HG03135 (cell line): ENCODE measurements at regions not wholly inside any gene's neighbourhood (a gene's known extent, or its start where the extent isn't known, plus 50 kb on each side); places are given as distances from the start of the nearest gene placed in this dataset.
"Not testable (repeated sequence)": the region's sequence is repeated elsewhere in the genome, so short reads cannot be mapped to it uniquely, and the experiment has no call there.

Source experiments
- ATAC-seq: cut with Tn5 transposase; IDR thresholded peaks from one replicate; pipeline ENCODE4 v1.9.1; 2021; ENCODE audit warnings: mild to moderate bottlenecking, moderate library complexity; ENCODE audit not compliant: unreplicated experiment

GRCh38 chr11:45000918-45001317 lies 50.2 kb upstream of the TP53I11 start:
- ATAC-seq, result no peak

DNA sequence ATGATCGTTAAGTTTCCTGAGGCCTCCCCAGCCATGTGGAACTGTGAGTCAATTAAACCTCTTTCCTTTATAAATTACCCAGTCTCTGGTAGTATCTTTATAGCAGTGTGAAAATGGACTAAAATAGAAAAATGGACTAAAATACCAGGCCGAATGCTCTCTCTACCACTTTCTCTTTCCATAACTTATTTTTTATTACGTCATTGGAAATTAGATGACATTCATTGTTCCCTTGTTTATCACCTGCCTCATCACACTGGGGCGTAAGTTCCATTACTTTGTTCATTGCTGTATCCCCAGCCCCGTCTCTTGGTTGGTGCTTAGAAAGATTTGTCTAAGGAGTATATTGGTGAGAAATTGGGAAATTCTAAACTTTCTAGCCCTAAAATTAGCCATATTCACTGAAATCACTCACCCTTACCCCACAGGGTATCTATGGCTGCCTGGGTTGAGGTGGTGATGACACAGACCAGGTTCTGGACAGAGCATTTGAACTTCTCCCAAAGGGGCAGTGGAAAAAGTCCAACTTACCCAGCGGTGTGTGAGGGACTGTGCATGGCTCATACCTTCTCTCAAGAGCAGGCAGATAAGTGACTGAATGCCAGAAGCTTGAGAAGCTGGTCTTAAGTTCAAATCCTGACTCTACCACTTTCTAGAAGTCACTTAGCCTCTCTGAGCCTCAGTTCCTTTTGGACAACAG lies 50.9 kb upstream of the TP53I11 start:
- ATAC-seq, result no peak

- no peak for ATAC-seq
Observed at GRCh38 chr11:45005106-45005505, 54.4 kb upstream of the TP53I11 start.

DNA sequence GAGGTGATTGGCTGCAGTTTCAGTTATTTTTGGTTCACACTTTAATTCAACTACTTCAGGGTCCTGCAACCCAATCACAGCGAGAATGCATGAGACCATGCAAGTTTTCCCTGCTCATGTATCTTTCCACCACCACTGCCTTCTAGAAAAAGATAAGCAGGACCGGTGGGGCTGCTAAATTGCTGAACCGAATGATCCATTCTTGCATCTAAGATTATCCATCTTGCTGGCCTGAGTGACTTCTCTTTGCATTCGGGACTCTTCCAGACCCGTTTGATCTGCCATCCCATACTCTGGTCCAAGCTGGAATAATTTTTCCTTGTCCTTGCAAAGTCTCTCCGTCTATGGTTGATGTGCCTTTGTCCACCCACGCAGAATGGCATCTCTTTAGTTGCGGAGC lies 56.3 kb upstream of the TP53I11 start:
- no peak for ATAC-seq

DNA sequence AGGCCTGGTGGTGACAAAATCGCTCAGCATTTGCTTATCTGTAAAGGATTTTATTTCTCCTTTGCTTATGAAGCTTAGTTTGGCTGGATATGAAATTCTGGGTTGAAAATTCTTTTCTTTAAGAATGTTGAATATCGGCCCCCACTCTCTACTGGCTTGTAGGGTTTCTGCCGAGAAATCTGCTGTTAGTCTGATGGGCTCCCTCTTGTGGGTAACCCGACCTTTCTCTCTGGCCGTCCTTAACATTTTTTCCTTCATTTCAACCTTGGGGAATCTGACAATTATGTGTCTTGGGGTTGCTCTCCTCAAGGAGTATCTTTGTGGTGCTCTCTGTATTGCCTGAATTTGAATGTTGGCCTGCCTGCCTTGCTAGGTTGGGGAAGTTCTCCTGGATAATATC lies 65.3 kb upstream of the TP53I11 start:
- not testable (repeated sequence) for ATAC-seq

GRCh38 chr11:45016446-45016845 lies 65.8 kb upstream of the TP53I11 start:
- ATAC-seq, result not testable (repeated sequence)

DNA sequence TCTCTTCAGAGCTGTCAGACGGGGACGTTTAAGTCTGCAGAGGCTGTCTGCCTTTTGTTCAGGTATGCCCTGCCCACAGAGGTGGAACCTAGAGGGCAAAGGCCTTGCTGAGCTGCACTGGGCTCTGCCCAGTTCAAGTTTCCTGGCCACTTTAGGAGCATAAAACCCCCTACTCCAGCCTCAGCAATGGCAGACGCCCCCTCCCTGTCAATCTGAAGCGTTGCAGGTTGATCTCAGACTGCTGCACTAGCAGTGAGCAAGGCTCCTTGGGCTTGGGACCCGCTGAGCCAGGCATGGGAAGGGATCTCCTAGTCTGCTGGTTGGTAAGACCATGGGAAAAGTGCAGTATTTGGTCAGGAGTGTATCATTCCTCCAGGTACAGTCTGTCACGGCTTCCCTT lies 66.6 kb upstream of the TP53I11 start:
- ATAC-seq, result no peak

- ATAC-seq, result no peak
Observed at GRCh38 chr11:45021001-45021400, 70.3 kb upstream of the TP53I11 start.

DNA sequence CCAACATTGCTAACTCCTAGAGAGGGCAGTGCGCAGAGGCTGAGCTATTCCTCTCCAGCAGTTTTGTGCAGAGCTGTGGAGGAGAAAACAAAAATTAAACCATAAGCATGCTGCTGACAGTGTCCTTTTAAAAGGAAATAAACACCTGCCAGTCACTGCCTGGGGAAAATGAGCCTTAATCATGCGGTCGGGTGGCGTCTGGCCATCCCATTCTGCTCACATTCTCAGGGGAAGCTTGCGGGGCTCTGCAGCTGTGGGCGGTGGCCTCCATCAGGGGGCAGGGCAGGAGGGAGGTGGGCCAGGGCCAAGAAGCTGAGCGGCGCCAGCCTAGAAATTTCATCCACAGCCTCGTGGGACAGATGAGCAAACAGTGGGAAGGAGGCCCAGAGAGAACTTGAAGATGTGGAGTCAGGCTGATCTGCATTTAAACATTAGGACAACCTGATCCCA lies 71.0 kb upstream of the TP53I11 start:
- no peak for ATAC-seq

DNA sequence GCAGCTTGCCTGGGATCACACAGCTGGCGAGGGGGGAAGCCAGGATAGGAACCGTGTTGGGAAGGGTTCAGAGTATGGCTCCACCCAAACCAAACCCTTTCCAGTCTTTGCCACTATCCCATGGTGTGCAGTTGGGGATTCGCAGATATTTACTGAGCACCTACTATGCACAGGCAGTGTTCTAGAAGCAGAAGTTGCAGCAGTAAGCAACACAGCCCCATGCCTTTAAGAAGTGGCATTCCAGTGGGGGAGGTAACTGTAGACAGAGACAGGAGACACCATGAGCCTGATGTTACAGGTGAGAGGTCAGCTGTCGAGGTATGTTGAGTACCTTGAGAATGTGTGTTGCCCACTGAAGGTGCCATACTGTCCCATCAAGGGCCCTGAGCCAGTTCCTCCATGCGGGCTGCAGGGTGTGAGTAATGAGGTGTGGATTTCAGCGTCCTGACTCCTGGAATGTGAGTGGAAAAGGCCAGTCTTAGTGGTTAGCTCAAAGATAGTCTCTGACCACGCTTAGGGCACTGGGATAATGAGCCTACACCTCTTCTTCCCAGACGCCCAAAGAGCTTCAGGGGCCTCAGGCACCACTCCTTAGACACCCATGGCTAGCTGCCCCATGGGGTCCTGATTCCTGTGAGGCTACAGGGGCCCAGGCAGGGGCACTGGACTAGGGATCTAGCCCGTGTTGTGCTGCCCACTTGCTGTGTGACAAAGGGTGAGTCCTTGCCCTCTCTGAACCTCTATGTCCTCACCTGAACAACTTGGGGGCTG lies 71.8 kb upstream of the TP53I11 start:
- ATAC-seq, result no peak

DNA sequence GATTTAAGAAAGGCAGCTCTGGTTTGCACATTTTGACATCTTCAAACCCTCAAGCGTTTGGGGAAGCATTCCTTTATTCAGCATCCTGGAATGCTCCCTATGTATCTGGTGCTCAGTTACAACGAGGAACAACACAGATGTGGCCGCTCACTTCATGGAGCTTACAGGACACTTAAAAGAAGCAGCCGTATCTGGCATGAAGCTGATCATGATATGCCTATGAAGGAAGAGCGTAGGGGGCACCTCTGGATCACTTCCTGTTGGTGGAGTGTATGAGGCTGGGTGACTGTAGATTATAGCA lies 72.3 kb upstream of the TP53I11 start:
- ATAC-seq, result no peak

DNA sequence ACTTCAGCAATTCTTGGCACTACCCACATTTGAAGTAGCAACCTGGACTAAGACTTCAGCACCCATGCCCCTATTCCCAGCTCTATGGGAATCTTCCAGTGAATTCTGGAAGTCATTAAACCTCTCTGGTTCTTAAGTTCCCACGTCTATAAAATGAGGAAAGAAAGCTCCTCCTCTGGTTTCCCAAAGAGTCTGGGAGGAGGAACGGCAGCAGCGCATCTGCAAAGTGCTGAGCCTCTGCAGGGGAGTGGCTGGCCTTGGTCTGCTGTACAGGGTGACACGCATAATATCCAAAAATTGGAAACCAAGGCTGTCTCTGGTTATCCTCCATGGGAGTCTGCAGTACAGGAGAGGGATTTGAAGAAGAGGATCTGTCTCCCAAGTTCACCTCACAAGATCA lies 73.6 kb upstream of the TP53I11 start:
- no peak for ATAC-seq

GRCh38 chr11:45024846-45025588 lies 74.3 kb upstream of the TP53I11 start:
- no peak for ATAC-seq

- ATAC-seq, result peak; percentile 94
Observed at GRCh38 chr11:45025716-45026492, 75.2 kb upstream of the TP53I11 start.

DNA sequence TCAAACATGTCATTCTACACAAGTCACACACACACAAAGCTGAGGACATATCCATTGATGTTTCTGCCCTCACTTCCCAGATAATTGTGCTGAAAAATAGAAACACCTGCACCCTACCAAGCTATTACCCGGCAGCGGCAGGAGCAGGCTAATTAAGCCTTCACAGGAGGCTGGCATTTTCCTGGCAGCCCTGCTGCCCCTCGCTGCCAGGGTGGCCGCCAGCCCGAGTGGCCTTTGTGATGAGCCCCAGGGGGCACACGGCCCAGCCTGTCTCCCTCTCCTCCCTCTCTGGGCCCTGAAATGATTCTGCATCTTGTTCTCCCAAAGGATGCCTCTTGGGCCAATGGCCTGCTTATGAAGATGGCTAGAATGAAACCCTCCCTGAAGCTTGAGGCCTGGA lies 76.2 kb upstream of the TP53I11 start:
- ATAC-seq, result no peak

GRCh38 chr11:45027312-45027711 lies 76.6 kb upstream of the TP53I11 start:
- ATAC-seq, result no peak

DNA sequence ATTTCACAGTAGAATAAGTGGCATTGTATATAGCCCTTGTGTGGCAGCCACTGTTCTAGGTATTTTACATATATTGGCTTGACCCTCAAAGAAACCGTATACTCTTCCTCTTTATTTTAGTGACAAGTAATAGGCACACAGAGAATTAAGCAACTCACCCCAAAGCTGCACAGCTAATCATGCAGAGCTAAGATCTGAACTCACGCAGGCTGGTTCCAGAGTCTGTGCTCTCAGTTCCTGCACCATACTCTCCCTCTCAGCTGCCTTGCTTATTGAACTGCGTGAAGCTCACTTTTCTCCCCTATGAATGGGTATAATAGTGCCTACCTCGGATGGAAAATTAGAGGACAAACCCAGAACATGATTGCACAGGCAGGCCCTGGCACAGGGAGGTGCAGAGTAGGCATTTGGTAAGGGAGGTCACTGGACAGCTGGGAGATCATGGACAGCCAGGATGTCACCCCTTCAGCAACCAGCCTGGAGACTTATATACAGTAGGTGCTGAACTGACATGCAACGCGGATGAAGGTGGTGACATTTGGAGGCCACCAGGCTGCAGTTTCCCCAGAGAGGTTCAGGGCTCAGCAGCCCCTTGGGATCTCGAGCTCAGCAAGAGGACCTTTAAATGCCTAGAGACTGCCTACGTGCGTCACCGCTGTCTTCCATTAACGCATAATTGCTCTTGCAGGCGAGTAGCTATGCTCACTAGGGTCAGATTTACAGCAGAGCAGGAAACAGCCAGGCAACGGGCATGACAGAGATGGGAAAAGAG lies 78.4 kb upstream of the TP53I11 start:
- no peak for ATAC-seq

DNA sequence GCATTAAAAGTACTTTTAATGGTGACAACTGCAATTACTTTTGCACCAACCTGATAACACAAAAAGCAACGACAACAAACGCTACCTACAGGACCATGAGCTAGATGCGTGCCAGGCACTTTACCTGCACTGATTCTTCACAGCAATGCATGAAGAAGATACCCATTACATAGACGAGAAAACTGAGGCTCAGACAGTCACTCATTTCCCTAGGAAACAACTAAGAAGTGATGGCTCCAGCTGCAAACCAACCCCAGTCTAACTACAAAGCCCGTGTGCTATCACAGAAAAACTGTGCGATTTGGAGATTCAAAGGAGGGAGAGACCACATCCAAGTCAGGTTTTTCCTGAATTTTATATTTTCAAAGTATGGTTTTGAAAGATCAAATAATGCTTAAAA lies 80.1 kb upstream of the TP53I11 start:
- ATAC-seq, result no peak

DNA sequence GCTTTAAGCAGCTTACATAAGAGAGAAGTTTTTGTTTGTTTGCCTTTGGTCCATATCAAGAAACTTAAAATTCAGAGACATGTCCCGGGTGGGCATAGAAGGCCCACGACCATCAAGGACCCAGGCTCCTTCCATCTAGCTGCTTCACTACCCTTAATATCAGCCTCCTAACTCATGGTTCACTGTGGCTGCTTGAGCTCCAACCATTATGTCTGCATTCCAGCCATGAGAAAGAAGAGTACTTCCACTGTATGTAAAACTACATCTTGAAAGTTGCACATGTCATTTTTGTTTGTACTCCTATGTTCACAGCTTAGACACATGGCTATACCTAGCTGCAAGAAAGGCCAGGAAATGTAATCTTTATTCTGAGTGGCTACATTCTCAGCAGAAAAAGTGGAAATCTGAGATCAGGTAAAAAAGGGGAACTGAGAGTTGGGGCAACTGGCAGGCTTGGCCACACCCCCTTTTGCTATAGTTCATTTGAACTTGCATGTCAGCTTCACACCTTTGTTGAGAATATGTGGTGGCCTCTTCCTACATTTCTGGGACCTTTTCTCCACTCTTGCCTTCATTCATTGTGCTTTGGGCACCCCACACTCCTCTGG lies 81.3 kb upstream of the TP53I11 start:
- ATAC-seq, result peak; percentile 92

- ATAC-seq, result no peak
Observed at GRCh38 chr11:45035413-45035812, 84.7 kb upstream of the TP53I11 start.
